T-helper 2 cell treated with Interferon-gamma antibody and Interleukin-4, amounts not matched to agents 5 μg/mL and 100 μg/mL, for 36 hours (primary cell): ENCODE measurements at regions not wholly inside any gene's neighbourhood (a gene's known extent, or its start where the extent isn't known, plus 50 kb on each side); places are given as distances from the start of the nearest gene placed in this dataset.
"Not testable (repeated sequence)": the region's sequence is repeated elsewhere in the genome, so short reads cannot be mapped to it uniquely, and the experiment has no call there.

Source experiments
- DNase-seq: peaks from one replicate; pipeline ENCODE4 v3.0.0; 2021; ENCODE audit warnings: low spot score
- H3K27ac Mint-ChIP-seq: one replicate; pipeline ENCODE4 v1.8.0; 2021; ENCODE audit warnings: mild to moderate bottlenecking, mixed read lengths
- H3K27me3 Mint-ChIP-seq: one replicate; pipeline ENCODE4 v1.8.0; 2021; ENCODE audit warnings: low read depth, mixed read lengths
- H3K36me3 Mint-ChIP-seq: one replicate; pipeline ENCODE4 v1.8.0; 2021; ENCODE audit warnings: low read depth, mixed read lengths
- H3K4me1 Mint-ChIP-seq: one replicate; pipeline ENCODE4 v1.8.0; 2021; ENCODE audit warnings: low read depth, mixed read lengths
- H3K4me3 Mint-ChIP-seq: one replicate; pipeline ENCODE4 v1.8.0; 2022; ENCODE audit warnings: mild to moderate bottlenecking, moderate library complexity, mixed read lengths
- H3K9me3 Mint-ChIP-seq: one replicate; pipeline ENCODE4 v1.8.0; 2021; ENCODE audit warnings: mixed read lengths

DNA sequence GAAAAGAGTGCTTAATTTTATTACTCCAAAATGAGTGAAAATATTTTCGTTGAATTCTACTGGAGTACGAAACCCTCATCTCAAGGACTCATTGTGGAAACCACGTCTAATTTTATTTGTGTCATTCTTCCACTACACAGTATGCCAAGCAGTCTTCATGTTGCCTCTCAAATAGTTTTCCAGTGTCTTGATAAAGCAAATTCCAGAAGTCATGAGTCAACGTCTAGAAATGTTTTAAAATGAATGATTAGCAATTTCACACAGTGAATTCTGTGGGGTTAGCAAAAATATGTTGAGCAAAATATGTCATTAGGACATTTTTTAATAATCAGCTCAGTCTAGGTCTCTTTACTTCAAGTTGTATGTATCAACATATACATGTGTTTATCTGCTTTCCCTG, 865.5 kb downstream of the DSC3 start:
- no peak overlapping the region for H3K4me3 Mint-ChIP-seq
- DNase-seq = no peak
- no peaks in the 10 kb centered on the region for H3K36me3 Mint-ChIP-seq
- no peaks in the 10 kb centered on the region for H3K4me1 Mint-ChIP-seq
- no peak overlapping the region for H3K27ac Mint-ChIP-seq
- peaks cover 32% of the 10 kb centered on the region for H3K9me3 Mint-ChIP-seq
- no peaks in the 10 kb centered on the region for H3K27me3 Mint-ChIP-seq

DNA sequence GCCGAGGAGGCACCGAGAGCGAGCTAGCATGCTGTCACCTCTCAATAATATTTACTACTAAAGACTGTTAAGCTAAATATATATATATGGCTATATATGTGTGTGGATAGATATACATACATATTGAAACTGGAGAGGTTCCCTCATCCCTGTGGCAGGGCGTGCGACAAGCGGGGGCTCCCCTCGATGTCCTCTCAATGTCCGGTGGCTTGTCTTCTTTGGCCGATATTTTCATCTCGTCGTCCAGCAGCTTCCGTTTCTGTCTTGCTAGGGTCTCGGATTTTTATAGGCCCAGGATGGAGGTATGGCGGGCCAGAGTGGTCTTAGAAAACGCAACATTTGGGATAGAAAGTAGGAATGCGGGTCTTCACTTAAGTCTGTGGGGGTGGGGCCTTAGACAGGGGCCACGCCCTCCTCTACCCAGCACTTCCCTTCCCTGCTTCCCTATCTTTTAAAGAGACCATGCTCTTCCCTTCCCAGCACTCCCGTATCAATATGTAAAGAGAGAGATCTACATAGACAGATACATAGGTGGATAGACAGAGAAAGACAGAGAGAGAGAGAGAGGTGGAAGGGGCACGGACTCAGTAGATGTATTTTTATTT, 866.8 kb downstream of the DSC3 start:
- Mint-ChIP-seq H3K4me3 (no peak overlapping the region), H3K4me1 (no peaks in the 10 kb centered on the region), H3K36me3 (no peaks in the 10 kb centered on the region), H3K9me3 (peaks cover 29% of the 10 kb centered on the region), H3K27ac (no peak overlapping the region), H3K27me3 (no peaks in the 10 kb centered on the region)
- DNase-seq = no peak

DNA sequence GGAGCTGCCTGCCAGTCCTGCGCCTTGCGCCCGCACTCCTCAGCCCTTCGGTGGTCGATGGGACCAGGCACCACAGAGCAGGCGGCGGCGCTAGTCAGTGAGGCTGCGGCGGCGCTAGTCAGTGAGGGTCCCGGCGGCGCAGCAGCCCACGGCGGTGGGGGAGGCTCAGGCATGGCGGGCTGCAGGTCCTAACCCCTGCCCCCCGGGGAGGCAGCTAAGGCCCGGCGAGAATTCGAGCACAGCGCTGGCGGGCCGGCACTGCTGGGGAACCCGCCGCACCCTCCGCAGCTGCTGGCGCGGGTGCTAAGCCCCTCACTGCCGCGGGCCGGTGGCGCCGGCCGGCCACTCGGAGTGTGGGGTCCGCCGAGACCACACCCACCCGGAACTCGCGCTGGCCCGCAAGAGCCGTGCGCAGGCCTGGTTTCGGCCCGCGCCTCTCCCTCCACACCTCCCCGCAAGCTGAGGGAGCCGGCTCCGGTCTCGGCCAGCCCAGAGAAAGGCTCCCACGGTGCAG, 867.4 kb downstream of the DSC3 start:
- H3K4me1 Mint-ChIP-seq = no peaks in the 10 kb centered on the region
- no peak overlapping the region for H3K4me3 Mint-ChIP-seq
- peaks cover 29% of the 10 kb centered on the region for H3K9me3 Mint-ChIP-seq
- no peak overlapping the region for H3K27ac Mint-ChIP-seq
- DNase-seq = no peak
- H3K36me3 Mint-ChIP-seq = no peaks in the 10 kb centered on the region
- H3K27me3 Mint-ChIP-seq = no peaks in the 10 kb centered on the region

DNA sequence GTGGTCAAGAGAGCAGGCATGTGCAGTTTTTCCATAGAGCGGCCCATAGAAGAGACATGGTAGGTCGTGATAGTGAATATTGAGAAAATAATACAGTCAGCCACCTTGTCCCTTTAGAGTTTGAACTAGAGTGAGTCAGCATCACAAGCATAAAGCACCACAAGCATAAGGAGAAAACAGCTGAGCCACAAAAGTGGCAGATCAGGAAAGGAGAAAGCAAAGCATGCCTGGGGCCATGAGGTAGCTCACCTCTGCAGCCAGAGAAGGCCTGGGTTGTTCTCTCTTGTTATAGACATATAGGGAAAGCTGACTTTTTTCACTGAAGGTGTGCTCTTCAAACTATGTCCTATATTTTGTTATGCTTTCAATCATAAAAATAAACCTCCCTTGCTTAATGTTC, 879.0 kb downstream of the DSC3 start:
- H3K4me3 Mint-ChIP-seq = no peak overlapping the region
- H3K4me1 Mint-ChIP-seq = no peaks in the 10 kb centered on the region
- no peaks in the 10 kb centered on the region for H3K36me3 Mint-ChIP-seq
- no peak for DNase-seq
- H3K27me3 Mint-ChIP-seq = no peaks in the 10 kb centered on the region
- peaks cover 41% of the 10 kb centered on the region for H3K9me3 Mint-ChIP-seq
- no peak overlapping the region for H3K27ac Mint-ChIP-seq

DNA sequence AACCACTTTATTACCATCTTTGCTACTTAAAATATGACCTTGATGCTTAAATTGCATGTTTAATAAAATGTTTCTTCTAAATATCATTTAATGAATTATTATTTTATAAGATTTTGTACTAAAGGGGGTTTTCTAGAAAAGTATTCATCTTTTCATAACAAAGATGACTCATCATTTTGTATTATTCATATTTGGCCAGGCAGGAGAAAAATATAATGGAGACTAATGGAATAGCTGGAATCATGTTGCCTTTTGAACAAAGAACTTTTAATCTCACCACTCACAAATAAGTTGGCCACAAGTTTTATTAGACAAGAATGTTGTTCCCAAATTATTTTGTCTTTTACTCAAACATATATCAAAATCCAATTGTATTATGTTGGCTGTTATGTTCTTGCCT, 882.4 kb downstream of the DSC3 start:
- H3K4me1 Mint-ChIP-seq = no peaks in the 10 kb centered on the region
- H3K9me3 Mint-ChIP-seq = peaks cover 40% of the 10 kb centered on the region
- H3K27me3 Mint-ChIP-seq = no peaks in the 10 kb centered on the region
- no peak for DNase-seq
- H3K36me3 Mint-ChIP-seq = no peaks in the 10 kb centered on the region
- H3K27ac Mint-ChIP-seq = no peak overlapping the region
- H3K4me3 Mint-ChIP-seq = no peak overlapping the region

DNA sequence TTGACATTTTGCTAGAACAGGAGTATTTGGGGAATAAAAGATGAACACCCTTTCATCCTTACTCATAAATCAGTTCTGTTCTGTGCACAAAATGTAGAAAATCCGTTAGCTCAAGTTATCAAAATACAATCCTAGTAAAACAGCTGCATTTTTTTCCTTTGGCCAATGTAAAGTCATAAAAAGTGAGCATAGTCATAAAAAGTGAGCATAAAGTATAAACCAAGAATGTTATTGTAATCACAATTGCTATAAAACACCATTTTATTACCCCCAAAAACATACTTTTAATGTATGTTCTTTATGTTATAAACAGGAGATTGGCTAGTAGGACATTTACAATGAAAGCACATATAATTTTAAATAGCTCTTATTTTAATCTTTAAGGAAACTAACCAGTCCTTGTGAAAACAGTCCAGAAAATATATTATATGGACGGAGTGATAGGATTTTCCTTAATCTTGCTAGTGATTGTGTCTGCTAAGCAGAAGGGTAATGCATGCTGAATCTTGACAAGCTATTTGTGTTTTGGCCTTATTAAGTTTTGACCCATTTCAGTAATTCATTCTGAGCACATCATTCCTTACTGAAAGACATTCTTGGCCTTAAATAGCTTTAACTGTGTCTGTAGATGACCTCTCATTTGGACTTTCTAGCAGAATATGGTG, 891.8 kb downstream of the DSC3 start:
- no peak for DNase-seq
- Mint-ChIP-seq H3K4me1 (no peaks in the 10 kb centered on the region), H3K27me3 (no peaks in the 10 kb centered on the region), H3K36me3 (no peaks in the 10 kb centered on the region), H3K9me3 (peaks cover 33% of the 10 kb centered on the region), H3K27ac (no peak overlapping the region), H3K4me3 (no peak overlapping the region)

DNA sequence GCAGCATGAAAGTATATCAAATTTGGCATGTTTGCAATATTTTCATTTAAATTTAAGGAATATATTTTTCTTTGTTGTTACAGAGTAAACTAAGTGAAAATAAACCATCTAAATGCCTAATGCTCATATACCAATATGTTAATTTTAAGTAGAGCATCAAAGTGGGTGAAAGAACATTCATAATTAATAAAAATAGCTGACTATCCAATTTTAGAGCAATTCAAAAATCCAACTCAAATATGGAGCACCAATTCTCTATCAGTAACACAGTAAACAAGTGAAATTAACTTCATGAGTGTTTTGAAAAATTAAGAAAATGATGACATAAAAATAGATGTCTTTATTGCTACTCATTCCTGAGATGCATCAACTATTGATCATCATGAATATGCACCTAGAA, 893.0 kb downstream of the DSC3 start:
- no peaks in the 10 kb centered on the region for H3K4me1 Mint-ChIP-seq
- peaks cover 33% of the 10 kb centered on the region for H3K9me3 Mint-ChIP-seq
- no peaks in the 10 kb centered on the region for H3K27me3 Mint-ChIP-seq
- H3K36me3 Mint-ChIP-seq = no peaks in the 10 kb centered on the region
- DNase-seq = no peak
- H3K4me3 Mint-ChIP-seq = no peak overlapping the region
- no peak overlapping the region for H3K27ac Mint-ChIP-seq

DNA sequence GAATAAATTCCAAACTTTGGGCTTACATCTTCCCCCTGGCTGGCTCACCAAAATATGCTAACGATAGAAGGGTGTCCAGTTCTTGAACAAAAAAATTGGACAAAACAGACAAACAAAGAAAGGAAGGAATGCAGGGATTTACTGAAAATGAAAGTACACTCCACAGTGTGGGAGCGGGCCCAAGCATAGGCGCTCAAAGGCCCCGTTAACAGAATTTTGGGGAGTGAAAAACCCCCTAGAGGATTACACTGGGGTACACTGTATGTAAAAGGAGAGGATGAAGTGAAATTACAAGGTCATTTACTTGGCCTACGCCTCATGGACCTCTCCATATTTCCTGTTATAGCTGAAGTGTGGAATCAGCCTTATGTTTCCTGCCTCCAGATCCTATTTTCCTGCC, 899.7 kb downstream of the DSC3 start:
- H3K4me1 Mint-ChIP-seq = no peaks in the 10 kb centered on the region
- H3K36me3 Mint-ChIP-seq = no peaks in the 10 kb centered on the region
- peaks cover 54% of the 10 kb centered on the region for H3K9me3 Mint-ChIP-seq
- no peak overlapping the region for H3K27ac Mint-ChIP-seq
- no peak overlapping the region for H3K4me3 Mint-ChIP-seq
- no peaks in the 10 kb centered on the region for H3K27me3 Mint-ChIP-seq
- no peak for DNase-seq

DNA sequence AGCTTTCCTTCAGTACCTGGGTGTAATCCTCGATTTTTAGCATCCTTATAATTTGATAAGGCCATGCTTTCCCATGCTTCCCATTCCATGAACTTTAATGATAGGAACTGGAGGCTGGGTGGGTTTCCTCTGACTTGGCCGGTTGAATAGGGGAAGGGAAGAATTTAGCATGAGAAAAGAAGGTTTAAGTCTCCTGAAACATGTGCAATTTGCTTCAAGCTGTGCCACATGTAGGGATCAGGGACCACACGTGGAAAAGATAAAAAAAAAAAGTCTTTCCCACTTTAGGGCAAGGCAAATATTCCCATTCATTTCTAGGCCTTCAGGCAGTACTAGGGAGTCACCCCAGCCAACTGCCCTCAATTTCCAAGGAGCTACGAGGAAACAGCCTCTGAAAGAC, 900.3 kb downstream of the DSC3 start:
- Mint-ChIP-seq H3K9me3 (peaks cover 50% of the 10 kb centered on the region), H3K27ac (no peak overlapping the region), H3K4me3 (no peak overlapping the region), H3K27me3 (no peaks in the 10 kb centered on the region), H3K4me1 (no peaks in the 10 kb centered on the region), H3K36me3 (no peaks in the 10 kb centered on the region)
- no peak for DNase-seq

DNA sequence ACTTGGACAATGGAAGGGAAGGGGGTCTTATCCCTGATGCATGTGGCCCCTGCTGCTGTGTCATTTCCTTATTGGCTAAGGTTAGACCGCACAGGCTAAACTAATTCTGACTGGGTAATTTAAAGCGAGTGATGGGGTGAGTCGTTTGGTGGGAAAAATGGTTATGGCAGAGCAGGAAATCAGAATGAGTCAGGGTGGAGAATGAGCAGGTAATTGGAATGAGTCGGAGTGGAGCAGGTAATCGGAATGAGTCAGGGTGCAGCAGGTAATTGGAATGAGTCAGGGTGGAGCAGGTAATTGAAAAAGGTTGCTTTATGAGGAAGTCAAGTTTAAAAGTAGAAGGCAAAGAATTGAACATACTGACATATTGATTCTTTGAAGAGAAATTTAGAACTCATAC, 901.0 kb downstream of the DSC3 start:
- H3K27me3 Mint-ChIP-seq, DNase-seq, H3K4me3 Mint-ChIP-seq, H3K36me3 Mint-ChIP-seq, H3K27ac Mint-ChIP-seq, H3K4me1 Mint-ChIP-seq: not testable (repeated sequence)
- H3K9me3 Mint-ChIP-seq = peaks cover 50% of the 10 kb centered on the region

DNA sequence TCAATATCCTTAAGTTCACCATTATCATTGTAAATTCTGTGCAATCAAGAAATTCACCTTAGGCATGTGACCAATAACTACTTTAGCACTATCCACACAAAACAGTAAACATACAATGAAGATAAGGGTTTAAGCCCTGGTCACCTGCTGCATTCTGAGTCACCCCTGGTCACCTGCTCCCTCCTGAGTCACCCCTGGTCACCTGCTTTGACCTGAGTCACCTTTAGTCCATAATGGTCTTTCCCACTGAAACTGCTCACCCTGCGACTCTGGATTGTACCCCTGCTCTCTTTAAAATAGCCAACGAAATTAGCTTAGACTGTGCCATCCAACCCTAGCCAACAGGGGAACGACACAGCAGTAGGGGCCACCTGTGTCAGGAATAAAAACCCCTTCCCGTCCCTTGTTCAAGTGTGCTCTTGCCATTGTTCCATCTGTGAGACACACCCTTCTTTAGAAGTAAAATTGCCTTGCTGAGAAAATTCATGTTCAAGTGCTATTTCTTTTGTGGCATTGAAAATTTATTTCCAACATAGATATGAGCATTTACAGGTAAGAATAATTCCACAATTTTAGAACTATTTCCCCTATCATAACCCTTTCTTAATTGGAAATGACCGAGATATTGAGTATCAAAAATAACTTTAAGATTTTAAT, 902.8 kb downstream of the DSC3 start:
- Mint-ChIP-seq H3K27ac (no peak overlapping the region), H3K27me3 (no peaks in the 10 kb centered on the region), H3K9me3 (peaks cover 55% of the 10 kb centered on the region), H3K4me1 (no peaks in the 10 kb centered on the region), H3K4me3 (no peak overlapping the region), H3K36me3 (no peaks in the 10 kb centered on the region)
- no peak for DNase-seq

DNA sequence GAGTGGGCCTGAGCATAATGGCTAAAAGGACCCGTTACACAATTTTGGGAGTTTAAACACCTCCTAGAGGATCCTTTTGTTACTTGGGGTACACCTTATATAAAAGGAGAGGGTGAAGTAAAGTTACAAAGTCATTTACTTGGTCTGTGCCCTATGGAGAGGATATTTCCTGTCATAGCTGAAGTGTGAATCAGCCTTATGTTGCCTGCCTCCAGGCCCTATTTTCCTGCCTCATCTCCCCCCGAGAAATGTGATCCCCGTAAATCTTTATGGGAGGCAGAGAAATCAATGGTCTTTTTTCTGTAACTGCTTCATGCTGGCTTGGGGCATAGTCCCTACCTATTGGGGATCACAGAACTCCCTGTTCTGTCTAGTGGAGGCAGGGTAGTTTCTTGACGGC, 906.6 kb downstream of the DSC3 start:
- no peaks in the 10 kb centered on the region for H3K4me1 Mint-ChIP-seq
- H3K9me3 Mint-ChIP-seq = peaks cover 47% of the 10 kb centered on the region
- no peaks in the 10 kb centered on the region for H3K27me3 Mint-ChIP-seq
- no peak overlapping the region for H3K4me3 Mint-ChIP-seq
- H3K27ac Mint-ChIP-seq = no peak overlapping the region
- no peaks in the 10 kb centered on the region for H3K36me3 Mint-ChIP-seq
- no peak for DNase-seq

DNA sequence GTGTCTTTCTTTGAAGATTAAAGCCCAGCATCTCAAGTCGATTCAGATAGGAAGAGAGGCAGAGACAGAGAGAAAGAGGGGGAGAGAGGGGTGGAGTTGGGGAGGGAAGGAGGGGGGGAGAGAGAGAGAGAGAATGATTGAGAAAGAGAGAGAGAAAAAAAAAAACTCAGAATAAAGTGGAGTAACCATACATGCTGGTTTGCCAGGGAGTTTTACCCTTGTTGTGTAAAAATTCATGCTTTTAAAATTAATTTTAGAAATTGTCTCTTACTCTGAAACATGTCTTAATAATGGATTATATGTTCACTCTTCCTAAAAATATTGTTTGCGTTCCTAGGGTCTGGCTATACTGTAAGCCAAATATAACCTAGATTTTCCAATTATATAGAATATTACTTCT, 908.5 kb downstream of the DSC3 start:
- no peak for DNase-seq
- Mint-ChIP-seq H3K27ac (no peak overlapping the region), H3K4me1 (no peaks in the 10 kb centered on the region), H3K9me3 (peaks cover 43% of the 10 kb centered on the region), H3K4me3 (no peak overlapping the region), H3K27me3 (no peaks in the 10 kb centered on the region), H3K36me3 (no peaks in the 10 kb centered on the region)

DNA sequence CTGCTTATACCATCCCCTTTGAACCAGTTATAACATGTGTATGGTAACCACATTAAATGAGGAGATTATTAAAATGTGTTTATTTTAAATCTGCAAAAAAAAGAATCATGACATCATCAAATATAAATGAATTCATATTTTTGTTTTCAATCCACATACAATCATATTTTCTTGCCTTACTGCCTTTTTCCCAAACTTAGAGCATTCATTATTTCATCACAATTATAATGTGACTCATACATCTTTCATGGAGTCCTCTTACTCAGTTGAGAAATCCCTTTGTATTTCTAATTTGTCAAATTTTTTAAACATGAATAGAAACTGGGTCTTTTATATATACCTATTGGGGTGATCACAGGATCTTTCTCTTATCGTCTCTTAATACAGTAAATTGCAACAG, 909.6 kb downstream of the DSC3 start:
- H3K4me1 Mint-ChIP-seq = no peaks in the 10 kb centered on the region
- no peak overlapping the region for H3K27ac Mint-ChIP-seq
- no peak for DNase-seq
- H3K36me3 Mint-ChIP-seq = no peaks in the 10 kb centered on the region
- H3K4me3 Mint-ChIP-seq = no peak overlapping the region
- H3K27me3 Mint-ChIP-seq = no peaks in the 10 kb centered on the region
- H3K9me3 Mint-ChIP-seq = peaks cover 52% of the 10 kb centered on the region
